RWPE2 (cell line): ENCODE measurements at regions not wholly inside any gene's neighbourhood (a gene's known extent, or its start where the extent isn't known, plus 50 kb on each side); places are given as distances from the start of the nearest gene placed in this dataset.
"Not testable (repeated sequence)": the region's sequence is repeated elsewhere in the genome, so short reads cannot be mapped to it uniquely, and the experiment has no call there.

Source experiments
- ATAC-seq: fragments of 200-7000 bp; cut with Tn5 transposase; 3 replicates; pipeline ENCODE4 v1.9.1; 2021; ENCODE audit warnings: low read depth
- DNase-seq: peaks from one replicate; pipeline ENCODE4 v3.0.0-alpha.2; 2020; ENCODE audit warnings: low spot score
- H3K27ac ChIP-seq: fragments of 450-650 bp; 2 replicates; pipeline ENCODE4 v1.5.1; 2017; ENCODE audit warnings: mild to moderate bottlenecking; ENCODE audit not compliant: poor library complexity, severe bottlenecking
- H3K27me3 ChIP-seq: fragments of 250-450 bp; sonication (Bioruptor Pico); 2 replicates; pipeline ENCODE4 v1.5.1; 2021; ENCODE audit warnings: mild to moderate bottlenecking, moderate library complexity; ENCODE audit not compliant: insufficient read depth, poor library complexity, severe bottlenecking
- H3K36me3 ChIP-seq: fragments of 250-450 bp; sonication (Bioruptor Pico); 2 replicates; pipeline ENCODE4 v1.5.1; 2020; ENCODE audit warnings: low read depth, mild to moderate bottlenecking, moderate library complexity
- H3K4me1 ChIP-seq: fragments of 250-450 bp; sonication (Bioruptor Pico); 2 replicates; pipeline ENCODE4 v1.5.1; 2021; ENCODE audit warnings: mild to moderate bottlenecking, moderate library complexity; ENCODE audit not compliant: insufficient read depth, poor library complexity, severe bottlenecking
- H3K4me3 ChIP-seq: fragments of 250-450 bp; sonication (Bioruptor Pico); 2 replicates; pipeline ENCODE4 v1.5.1; 2021; ENCODE audit warnings: mild to moderate bottlenecking, moderate library complexity; ENCODE audit not compliant: severe bottlenecking
- H3K9me3 ChIP-seq: fragments of 250-450 bp; sonication (Bioruptor Pico); 2 replicates; pipeline ENCODE4 v1.5.1; 2021; ENCODE audit warnings: mild to moderate bottlenecking, moderate library complexity; ENCODE audit not compliant: severe bottlenecking
- TF ChIP-seq, protein P1 (sequence below): fragments of 450-650 bp; IDR thresholded peaks from one replicate; pipeline ENCODE4 v1.5.1; 2017; ENCODE audit warnings: mild to moderate bottlenecking, moderate library complexity; ENCODE audit not compliant: poor library complexity, severe bottlenecking

DNA sequence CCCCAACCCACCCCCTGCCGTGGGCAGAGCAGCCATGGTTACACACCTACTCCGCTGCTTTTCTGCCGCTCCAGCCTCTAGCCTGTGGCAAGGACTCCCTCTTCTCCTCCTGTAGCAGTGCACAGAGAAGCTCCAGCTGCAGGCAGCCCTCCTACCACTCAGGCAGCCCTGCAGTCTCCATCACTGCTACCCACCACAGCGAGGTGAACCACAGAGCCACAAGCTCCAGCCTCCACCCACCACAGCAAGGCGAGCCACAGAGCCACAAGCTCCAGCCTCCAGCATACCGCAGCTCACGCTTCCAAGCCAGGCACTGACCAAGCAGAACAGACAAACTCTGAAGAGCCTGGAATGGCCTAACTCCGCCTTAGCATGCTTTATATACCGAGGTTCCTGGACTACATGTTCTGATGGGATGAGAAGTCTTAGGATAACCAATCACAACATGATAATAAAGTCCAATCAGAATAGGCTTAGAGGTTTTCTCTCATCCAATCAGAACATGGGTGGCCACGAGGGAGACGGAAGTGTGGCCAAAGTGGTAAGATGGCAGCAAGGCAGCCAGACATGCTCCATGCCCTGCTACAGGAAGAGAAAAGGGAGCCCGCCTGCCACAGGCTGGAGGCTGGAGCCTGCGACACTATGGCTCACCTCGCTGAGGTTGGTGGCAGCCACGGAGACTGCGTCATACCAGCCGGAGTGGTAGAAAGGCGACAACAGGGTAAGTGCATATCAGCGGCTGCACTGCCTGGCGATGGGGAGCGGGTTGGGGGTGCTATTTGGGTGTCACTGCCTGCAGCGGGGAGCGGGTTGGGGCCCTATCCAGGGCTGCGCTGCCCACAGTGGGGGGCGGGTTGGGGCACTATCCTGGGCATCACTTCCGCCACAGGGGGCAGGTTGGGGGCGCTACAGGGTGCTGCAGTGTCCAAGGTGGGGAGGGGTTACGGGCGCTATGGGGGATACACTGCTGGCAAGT is 75.8 kb upstream of the PCAT7 start:
- no peaks in the 10 kb centered on the region for H3K27me3 ChIP-seq
- H3K27ac ChIP-seq: no peak overlapping the region
- no peaks in the 10 kb centered on the region for H3K4me1 ChIP-seq
- no peaks in the 10 kb centered on the region for H3K9me3 ChIP-seq
- H3K4me3 ChIP-seq: no peak overlapping the region
- no peaks in the 10 kb centered on the region for H3K36me3 ChIP-seq
- no peak for ATAC-seq
- TF ChIP-seq, protein P1, sequence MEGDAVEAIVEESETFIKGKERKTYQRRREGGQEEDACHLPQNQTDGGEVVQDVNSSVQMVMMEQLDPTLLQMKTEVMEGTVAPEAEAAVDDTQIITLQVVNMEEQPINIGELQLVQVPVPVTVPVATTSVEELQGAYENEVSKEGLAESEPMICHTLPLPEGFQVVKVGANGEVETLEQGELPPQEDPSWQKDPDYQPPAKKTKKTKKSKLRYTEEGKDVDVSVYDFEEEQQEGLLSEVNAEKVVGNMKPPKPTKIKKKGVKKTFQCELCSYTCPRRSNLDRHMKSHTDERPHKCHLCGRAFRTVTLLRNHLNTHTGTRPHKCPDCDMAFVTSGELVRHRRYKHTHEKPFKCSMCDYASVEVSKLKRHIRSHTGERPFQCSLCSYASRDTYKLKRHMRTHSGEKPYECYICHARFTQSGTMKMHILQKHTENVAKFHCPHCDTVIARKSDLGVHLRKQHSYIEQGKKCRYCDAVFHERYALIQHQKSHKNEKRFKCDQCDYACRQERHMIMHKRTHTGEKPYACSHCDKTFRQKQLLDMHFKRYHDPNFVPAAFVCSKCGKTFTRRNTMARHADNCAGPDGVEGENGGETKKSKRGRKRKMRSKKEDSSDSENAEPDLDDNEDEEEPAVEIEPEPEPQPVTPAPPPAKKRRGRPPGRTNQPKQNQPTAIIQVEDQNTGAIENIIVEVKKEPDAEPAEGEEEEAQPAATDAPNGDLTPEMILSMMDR: no peak
- no peak for DNase-seq

DNA sequence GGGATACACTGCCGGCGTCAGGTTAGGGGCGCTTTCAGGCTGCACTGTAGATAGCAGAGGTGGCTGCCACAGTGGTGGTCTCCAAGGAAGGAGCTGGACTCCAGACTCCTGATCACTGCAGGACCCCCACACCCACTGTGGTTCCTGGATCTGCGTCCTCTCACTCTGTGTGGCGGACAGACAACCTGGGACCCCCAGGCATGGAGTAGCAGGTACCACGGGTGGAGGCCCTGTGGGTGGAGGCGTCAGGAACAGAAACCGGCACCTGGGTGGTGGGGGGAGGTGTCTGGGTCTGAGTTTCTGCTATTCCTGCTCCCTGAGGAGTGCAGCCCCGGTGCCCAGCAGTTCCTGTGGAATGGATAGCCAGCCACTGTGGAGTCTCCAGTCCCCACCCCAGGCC is 75.1 kb upstream of the PCAT7 start:
- DNase-seq (no peak), ATAC-seq (no peak)
- no peaks in the 10 kb centered on the region for H3K27me3 ChIP-seq
- H3K4me3 ChIP-seq: no peak overlapping the region
- no peaks in the 10 kb centered on the region for H3K4me1 ChIP-seq
- no peaks in the 10 kb centered on the region for H3K36me3 ChIP-seq
- TF ChIP-seq, protein P1: no peak
- H3K27ac ChIP-seq: no peak overlapping the region
- no peaks in the 10 kb centered on the region for H3K9me3 ChIP-seq

GRCh38 chr9:94480205-94480604 is 74.7 kb upstream of the PCAT7 start:
- H3K4me3 ChIP-seq: no peak overlapping the region
- no peaks in the 10 kb centered on the region for H3K4me1 ChIP-seq
- H3K27me3 ChIP-seq: no peaks in the 10 kb centered on the region
- DNase-seq: no peak
- H3K27ac ChIP-seq: no peak overlapping the region
- no peak for ATAC-seq
- TF ChIP-seq, protein P1: no peak
- H3K9me3 ChIP-seq: no peaks in the 10 kb centered on the region
- no peaks in the 10 kb centered on the region for H3K36me3 ChIP-seq

DNA sequence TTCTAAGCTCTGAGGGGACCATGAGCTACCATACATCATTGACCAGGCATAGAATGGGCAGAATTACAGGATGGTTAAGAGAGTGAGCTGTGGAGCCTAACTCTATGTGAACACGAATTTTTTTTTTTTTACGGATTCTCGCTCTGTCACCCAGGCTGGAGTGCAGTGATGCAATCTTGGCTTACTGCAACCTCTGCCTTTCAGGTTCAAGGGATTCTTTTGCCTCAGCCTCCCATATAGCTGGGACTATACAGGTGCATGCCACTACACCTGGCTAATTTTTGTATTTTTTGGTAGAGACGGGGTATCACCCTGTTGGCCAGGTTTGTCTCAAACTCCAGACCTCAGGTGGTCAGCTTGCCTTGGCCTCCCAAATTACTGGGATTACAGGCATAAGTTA is 72.8 kb upstream of the PCAT7 start:
- H3K4me3 ChIP-seq: no peak overlapping the region
- H3K36me3 ChIP-seq: no peaks in the 10 kb centered on the region
- ATAC-seq: no peak
- H3K9me3 ChIP-seq: no peaks in the 10 kb centered on the region
- no peaks in the 10 kb centered on the region for H3K4me1 ChIP-seq
- H3K27me3 ChIP-seq: no peaks in the 10 kb centered on the region
- no peak for DNase-seq
- TF ChIP-seq, protein P1: no peak
- H3K27ac ChIP-seq: no peak overlapping the region

- H3K9me3 ChIP-seq: no peaks in the 10 kb centered on the region
- H3K36me3 ChIP-seq: no peaks in the 10 kb centered on the region
- H3K27me3 ChIP-seq: no peaks in the 10 kb centered on the region
- no peak overlapping the region for H3K27ac ChIP-seq
- TF ChIP-seq, protein P1: no peak
- DNase-seq (no peak), ATAC-seq (no peak)
- no peak overlapping the region for H3K4me3 ChIP-seq
- H3K4me1 ChIP-seq: no peaks in the 10 kb centered on the region
These were observed 64.4 kb upstream of the PCAT7 start for GRCh38 chr9:94490465-94490864.

DNA sequence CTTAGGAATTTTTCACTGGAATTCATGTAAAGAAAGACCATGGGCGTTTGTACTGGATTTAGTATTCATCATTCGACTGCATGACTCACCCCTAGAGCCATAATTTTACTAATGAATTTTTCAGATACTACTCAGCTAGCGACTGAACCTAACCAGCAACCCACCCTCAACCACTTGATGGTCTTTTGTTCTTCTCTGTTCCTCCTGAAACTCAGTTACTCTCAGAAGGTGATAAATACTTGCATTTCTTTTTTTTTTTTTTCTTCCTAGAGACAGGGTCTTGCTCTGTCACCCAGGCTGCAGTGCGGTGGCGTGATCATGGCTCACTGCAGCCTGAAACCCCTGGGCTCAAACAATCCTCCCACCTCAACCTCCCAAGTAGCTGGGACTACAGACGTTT is 62.8 kb upstream of the PCAT7 start:
- not testable (repeated sequence) for H3K27ac ChIP-seq, H3K4me3 ChIP-seq, H3K36me3 ChIP-seq, DNase-seq, H3K27me3 ChIP-seq, H3K4me1 ChIP-seq, H3K9me3 ChIP-seq, ATAC-seq
